IMR-90 (cell line): ENCODE measurements at regions not wholly inside any gene's neighbourhood (a gene's known extent, or its start where the extent isn't known, plus 50 kb on each side); places are given as distances from the start of the nearest gene placed in this dataset.

Experiments used
- ATAC-seq: fragments of 200-7000 bp; cut with Tn5 transposase; 2 replicates; pipeline ENCODE4 v1.9.1; 2020; ENCODE audit warnings: low read depth, mild to moderate bottlenecking, moderate library complexity
- BruUV-seq: library from RNA; stranded (reverse); fragments of 400-500 nt; replicated peaks from 2 replicates; lab custom pipeline; 2021; lab: Mats Ljungman, UMichigan
- CTCF ChIA-PET: fragments of 300-600 bp; formaldehyde crosslinking; extraction: SDS; loops from one replicate; lab custom pipeline; 2021; ENCODE audit warnings: antibody characterized with exemption; lab: Yijun Ruan, JAX
- POLR2A ChIA-PET: fragments of 300-600 bp; sonication (Branson Sonifier 250); formaldehyde crosslinking; loops from one replicate; lab custom pipeline; 2022; ENCODE audit warnings: antibody characterized with exemption; ENCODE audit not compliant: unreplicated experiment; lab: Charles Lee
- DNase-seq: peaks from one replicate; pipeline ENCODE4 v3.0.0; 2013
- H2AFZ ChIP-seq: replicated peaks from 2 replicates; pipeline ENCODE3; 2013; ENCODE audit warnings: low read length, mild to moderate bottlenecking; ENCODE audit not compliant: poor library complexity
- H2AK5ac ChIP-seq: 2 replicates; pipeline ENCODE4 v1.6.1; 2013; ENCODE audit warnings: low read depth, low read length, inconsistent platforms
- H2AK9ac ChIP-seq: replicated peaks from 2 replicates; pipeline ENCODE3; 2013; ENCODE audit warnings: mild to moderate bottlenecking, low read depth, low read length, moderate library complexity; ENCODE audit not compliant: poor library complexity
- H2BK120ac ChIP-seq: 2 replicates; pipeline ENCODE4 v1.6.1; 2013; ENCODE audit warnings: low read depth, low read length, inconsistent platforms
- H2BK15ac ChIP-seq: 3 replicates; pipeline ENCODE4 v1.6.1; 2013; ENCODE audit warnings: low read depth, low read length, inconsistent platforms
- H2BK20ac ChIP-seq: 2 replicates; pipeline ENCODE4 v1.6.1; 2013; ENCODE audit warnings: low read depth, mild to moderate bottlenecking, inconsistent platforms, low read length, moderate library complexity
- H2BK5ac ChIP-seq: 2 replicates; pipeline ENCODE4 v1.6.1; 2013; ENCODE audit warnings: mild to moderate bottlenecking, low read depth, low read length, inconsistent platforms; ENCODE audit not compliant: poor library complexity, severe bottlenecking
- H3K14ac ChIP-seq: replicated peaks from 2 replicates; pipeline ENCODE4 v1.6.1; 2013; ENCODE audit warnings: low read depth, low read length, inconsistent platforms
- H3K18ac ChIP-seq: 2 replicates; pipeline ENCODE4 v1.6.1; 2013; ENCODE audit warnings: low read depth, low read length, control low read depth
- H3K23ac ChIP-seq: 2 replicates; pipeline ENCODE4 v1.6.1; 2013; ENCODE audit warnings: low read depth, low read length, inconsistent platforms
- H3K27ac ChIP-seq: 2 replicates; pipeline ENCODE4 v1.5.1; 2013; ENCODE audit warnings: mild to moderate bottlenecking, control low read depth, low read length; ENCODE audit not compliant: insufficient read depth
- H3K27me3 ChIP-seq: 2 replicates; pipeline ENCODE4 v1.6.1; 2013; ENCODE audit warnings: low read length; ENCODE audit not compliant: control insufficient read depth, insufficient read depth
- H3K36me3 ChIP-seq: 2 replicates; pipeline ENCODE4 v1.6.1; 2013; ENCODE audit warnings: low read length, mixed read lengths; ENCODE audit not compliant: control insufficient read depth, insufficient read depth
- H3K4ac ChIP-seq: 2 replicates; pipeline ENCODE4 v1.6.1; 2013; ENCODE audit warnings: low read depth, low read length, inconsistent platforms
- H3K4me1 ChIP-seq: 2 replicates; pipeline ENCODE4 v1.6.1; 2013; ENCODE audit warnings: low read length, mixed read lengths; ENCODE audit not compliant: control insufficient read depth, insufficient read depth
- H3K4me2 ChIP-seq: 2 replicates; pipeline ENCODE4 v1.6.1; 2013; ENCODE audit warnings: low read depth, mild to moderate bottlenecking, control low read depth, low read length, moderate library complexity
- H3K4me3 ChIP-seq: 2 replicates; pipeline ENCODE4 v1.5.1; 2013; ENCODE audit warnings: low read depth, mild to moderate bottlenecking, control low read depth, low read length, moderate library complexity; ENCODE audit not compliant: insufficient read depth
- H3K56ac ChIP-seq: 2 replicates; pipeline ENCODE4 v1.6.1; 2013; ENCODE audit warnings: low read length, inconsistent platforms; ENCODE audit not compliant: insufficient read depth; ENCODE audit errors: extremely low read depth
- H3K79me1 ChIP-seq, 2 experiments: 2 replicates each; pipeline ENCODE4 v1.6.1; 2013; ENCODE audit warnings: low read length in 2 of 2, inconsistent platforms in 1 of 2, low read depth in 1 of 2
- H3K9ac ChIP-seq: 2 replicates; pipeline ENCODE4 v1.6.1; 2013; ENCODE audit warnings: low read depth, low read length, control low read depth
- H3K9me1 ChIP-seq: 2 replicates; pipeline ENCODE4 v1.6.1; 2013; ENCODE audit warnings: low read length, inconsistent platforms; ENCODE audit not compliant: insufficient read depth
- H3K9me3 ChIP-seq: 2 replicates; pipeline ENCODE4 v1.6.1; 2013; ENCODE audit warnings: low read length; ENCODE audit not compliant: control insufficient read depth, insufficient read depth
- H4K20me1 ChIP-seq: 2 replicates; pipeline ENCODE4 v1.6.1; 2013; ENCODE audit warnings: low read length, inconsistent platforms; ENCODE audit not compliant: insufficient read depth
- H4K5ac ChIP-seq: 2 replicates; pipeline ENCODE4 v1.6.1; 2013; ENCODE audit warnings: mild to moderate bottlenecking, low read depth, low read length, control low read depth
- H4K8ac ChIP-seq, 2 experiments: 2 replicates each; pipeline ENCODE4 v1.6.1; 2013; ENCODE audit warnings: low read depth in 2 of 2, low read length in 2 of 2, control low read depth in 1 of 2, inconsistent platforms in 1 of 2
- H4K91ac ChIP-seq: 2 replicates; pipeline ENCODE4 v1.6.1; 2013; ENCODE audit warnings: low read depth, low read length, inconsistent platforms; ENCODE audit not compliant: insufficient read depth
- CEBPB ChIP-seq: IDR thresholded peaks from 2 replicates; pipeline ENCODE4 v1.6.1; 2012; ENCODE audit warnings: low read depth, low read length, improper control_type of control experiment
- FOS ChIP-seq: fragments of 150-350 bp; IDR thresholded peaks from 2 replicates; pipeline ENCODE4 v1.6.1; 2016; ENCODE audit warnings: low read depth, low read length
- MAFK ChIP-seq: IDR thresholded peaks from 2 replicates; pipeline ENCODE4 v1.6.1; 2012; ENCODE audit warnings: low read depth, low read length, improper control_type of control experiment
- MXI1 ChIP-seq: IDR thresholded peaks from 2 replicates; pipeline ENCODE4 v1.6.1; 2012; ENCODE audit warnings: low read depth, mild to moderate bottlenecking, low read length, moderate library complexity, borderline replicate concordance
- NFE2L2 ChIP-seq: fragments of 150-350 bp; IDR thresholded peaks from 2 replicates; pipeline ENCODE4 v1.6.1; 2016; ENCODE audit warnings: low read depth, mild to moderate bottlenecking, low read length
- POLR2A ChIP-seq: IDR thresholded peaks from 2 replicates; pipeline ENCODE4 v1.6.1; 2012; ENCODE audit warnings: mild to moderate bottlenecking, low read depth, low read length
- RFX5 ChIP-seq: IDR thresholded peaks from 2 replicates; pipeline ENCODE4 v1.8.0; 2012; ENCODE audit warnings: low read depth, mild to moderate bottlenecking, low read length, moderate library complexity
- SMC3 ChIP-seq: fragments of 150-350 bp; IDR thresholded peaks from 2 replicates; pipeline ENCODE4 v1.6.1; 2016; ENCODE audit warnings: low read depth, mild to moderate bottlenecking, antibody characterized with exemption, low read length, moderate library complexity
- WGBS, 2 experiments: methylation state at CpG; one replicate each; pipeline versions ENCODE4 v1.1.5 to v1.1.7; 2013; ENCODE audit warnings: missing lambda C conversion rate in 2 of 2; ENCODE audit not compliant: insufficient read length in 1 of 2; ENCODE audit errors: extremely low coverage in 2 of 2; 5-methylcytosine and 5-hydroxymethylcytosine counted together
- dilution Hi-C: fragments of 300-500 bp; cut with HindIII; formaldehyde crosslinking; loops from one replicate; pipeline ENCODE4 v1.14.3; 2018; ENCODE audit warnings: low sequenced_read_pairs; ENCODE audit not compliant: unreplicated experiment
- in situ Hi-C: fragments of 300-500 bp; cut with MboI; formaldehyde crosslinking; loops from 3 replicates; pipeline ENCODE4 v1.14.3; 2019; ENCODE audit warnings: low sequenced_read_pairs, inconsistent platforms, mixed read lengths
- intact Hi-C: fragments of 100-400 bp; cut with micrococcal nuclease; formaldehyde crosslinking; loops from 2 replicates; pipeline ENCODE4 v1.10.0; 2022
- TF ChIP-seq, protein P1 (sequence below): fragments of 150-350 bp; IDR thresholded peaks from 2 replicates; pipeline ENCODE4 v1.6.1; 2017; ENCODE audit warnings: mild to moderate bottlenecking, antibody characterized with exemption, low read length, low read depth

DNA sequence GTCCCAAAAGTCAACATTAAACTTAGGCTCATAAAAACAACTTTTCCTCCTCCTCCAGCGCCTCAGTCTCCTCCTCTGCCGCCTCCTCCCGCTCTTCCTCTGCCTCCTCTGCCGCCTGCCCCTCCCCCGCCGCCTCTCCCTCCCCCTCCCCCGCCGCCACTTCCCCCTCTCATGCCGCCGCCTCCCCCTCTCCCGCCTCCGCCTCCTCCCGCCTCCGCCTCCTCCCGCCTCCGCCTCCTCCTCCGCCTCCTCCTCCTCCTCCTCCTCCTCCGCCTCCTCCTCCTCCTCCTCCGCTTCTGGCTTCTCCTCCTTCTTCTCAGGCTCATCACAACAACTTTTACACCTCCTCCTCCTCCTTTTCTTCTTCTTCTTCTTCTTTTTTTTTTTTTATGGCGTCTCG is 599.9 kb downstream of the TMEM182 start:
- in situ Hi-C loops, result no loop called here
- no peak for TF ChIP-seq SMC3
- no peak for TF ChIP-seq MXI1
- no peak for TF ChIP-seq RFX5
- TF ChIP-seq POLR2A, result no peak
- no peak for TF ChIP-seq MAFK
- TF ChIP-seq, protein P1, sequence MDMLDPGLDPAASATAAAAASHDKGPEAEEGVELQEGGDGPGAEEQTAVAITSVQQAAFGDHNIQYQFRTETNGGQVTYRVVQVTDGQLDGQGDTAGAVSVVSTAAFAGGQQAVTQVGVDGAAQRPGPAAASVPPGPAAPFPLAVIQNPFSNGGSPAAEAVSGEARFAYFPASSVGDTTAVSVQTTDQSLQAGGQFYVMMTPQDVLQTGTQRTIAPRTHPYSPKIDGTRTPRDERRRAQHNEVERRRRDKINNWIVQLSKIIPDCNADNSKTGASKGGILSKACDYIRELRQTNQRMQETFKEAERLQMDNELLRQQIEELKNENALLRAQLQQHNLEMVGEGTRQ, result no peak
- no peak for TF ChIP-seq FOS
- no peak for TF ChIP-seq NFE2L2
- TF ChIP-seq CEBPB, result no peak

More for the DNA sequence above, 599.9 kb downstream of the TMEM182 start:
- no peaks in the 10 kb centered on the region for H3K79me1 ChIP-seq
- BruUV-seq, result no TSS peak
- H2BK120ac ChIP-seq, result no peak overlapping the region
- no peak overlapping the region for H3K14ac ChIP-seq
- CTCF ChIA-PET, result no interaction called here
- no peak overlapping the region for H4K5ac ChIP-seq
- dilution Hi-C loops, result no loop called here
- DNase-seq (no peak), ATAC-seq (no peak)
- H3K4me1 ChIP-seq, result no peaks in the 10 kb centered on the region
- no CpG with 5 or more reads among the region's 21 CpGs for WGBS, 2 experiments
- H4K20me1 ChIP-seq, result no peaks in the 10 kb centered on the region
- H3K9me3 ChIP-seq, result no peaks in the 10 kb centered on the region; the same call in 1 of the 2 replicates
- H3K23ac ChIP-seq, result no peak overlapping the region
- no peak overlapping the region for H3K4me2 ChIP-seq
- H3K27ac ChIP-seq, result no peak overlapping the region
- no peaks in the 10 kb centered on the region for H3K36me3 ChIP-seq
- no peak overlapping the region for H4K91ac ChIP-seq
- H2BK20ac ChIP-seq, result no peak overlapping the region
- H2AK9ac ChIP-seq, result no peak overlapping the region
- no peak overlapping the region for H3K9ac ChIP-seq
- no peak overlapping the region for H3K18ac ChIP-seq
- H2AFZ ChIP-seq, result no peak overlapping the region
- H4K8ac ChIP-seq, result no peak overlapping the region
- no peak overlapping the region for H2BK15ac ChIP-seq
- no peaks in the 10 kb centered on the region for H3K27me3 ChIP-seq
- no peak overlapping the region for H3K4me3 ChIP-seq
- no peak overlapping the region for H2BK5ac ChIP-seq
- H2AK5ac ChIP-seq, result no peak overlapping the region
- intact Hi-C loops, result no loop called here
- no peak overlapping the region for H3K4ac ChIP-seq
- H3K56ac ChIP-seq, result no peak overlapping the region
- no peaks in the 10 kb centered on the region for H3K9me1 ChIP-seq
- POLR2A ChIA-PET, result no interaction called here
